Panc1 (cell line): ENCODE measurements at regions not wholly inside any gene's neighbourhood (a gene's known extent, or its start where the extent isn't known, plus 50 kb on each side); places are given as distances from the start of the nearest gene placed in this dataset.

Experiments used
- CTCF ChIP-seq: fragments of 450-650 bp; IDR thresholded peaks from 2 replicates; pipeline ENCODE4 v1.5.1; 2017; ENCODE audit warnings: mild to moderate bottlenecking
- POLR2AphosphoS5 ChIP-seq: IDR thresholded peaks from 2 replicates; pipeline ENCODE4 v1.6.1; 2012; ENCODE audit warnings: mild to moderate bottlenecking, low read depth, low read length, moderate library complexity
- SIN3A ChIP-seq: IDR thresholded peaks from 2 replicates; pipeline ENCODE4 v1.6.1; 2012; ENCODE audit warnings: low read depth, mild to moderate bottlenecking, low read length, moderate library complexity, borderline replicate concordance; ENCODE audit not compliant: insufficient read depth
- TCF7L2 ChIP-seq: IDR thresholded peaks from 2 replicates; pipeline ENCODE4 v1.6.1; 2011; ENCODE audit warnings: mild to moderate bottlenecking, low read depth, low read length, inconsistent platforms
- TF ChIP-seq, protein P1 (sequence below), 2 experiments: IDR thresholded peaks; 2 replicates each; pipeline ENCODE4 v1.6.1; 2011 to 2012; ENCODE audit warnings: low read depth in 2 of 2, control low read depth in 1 of 2, low read length in 1 of 2, mild to moderate bottlenecking in 1 of 2, moderate library complexity in 1 of 2; ENCODE audit not compliant: insufficient read depth in 1 of 2

- no peak for TF ChIP-seq CTCF
- no peak for TF ChIP-seq TCF7L2
- TF ChIP-seq POLR2AphosphoS5 = no peak
- no peak for TF ChIP-seq SIN3A
- TF ChIP-seq, protein P1, sequence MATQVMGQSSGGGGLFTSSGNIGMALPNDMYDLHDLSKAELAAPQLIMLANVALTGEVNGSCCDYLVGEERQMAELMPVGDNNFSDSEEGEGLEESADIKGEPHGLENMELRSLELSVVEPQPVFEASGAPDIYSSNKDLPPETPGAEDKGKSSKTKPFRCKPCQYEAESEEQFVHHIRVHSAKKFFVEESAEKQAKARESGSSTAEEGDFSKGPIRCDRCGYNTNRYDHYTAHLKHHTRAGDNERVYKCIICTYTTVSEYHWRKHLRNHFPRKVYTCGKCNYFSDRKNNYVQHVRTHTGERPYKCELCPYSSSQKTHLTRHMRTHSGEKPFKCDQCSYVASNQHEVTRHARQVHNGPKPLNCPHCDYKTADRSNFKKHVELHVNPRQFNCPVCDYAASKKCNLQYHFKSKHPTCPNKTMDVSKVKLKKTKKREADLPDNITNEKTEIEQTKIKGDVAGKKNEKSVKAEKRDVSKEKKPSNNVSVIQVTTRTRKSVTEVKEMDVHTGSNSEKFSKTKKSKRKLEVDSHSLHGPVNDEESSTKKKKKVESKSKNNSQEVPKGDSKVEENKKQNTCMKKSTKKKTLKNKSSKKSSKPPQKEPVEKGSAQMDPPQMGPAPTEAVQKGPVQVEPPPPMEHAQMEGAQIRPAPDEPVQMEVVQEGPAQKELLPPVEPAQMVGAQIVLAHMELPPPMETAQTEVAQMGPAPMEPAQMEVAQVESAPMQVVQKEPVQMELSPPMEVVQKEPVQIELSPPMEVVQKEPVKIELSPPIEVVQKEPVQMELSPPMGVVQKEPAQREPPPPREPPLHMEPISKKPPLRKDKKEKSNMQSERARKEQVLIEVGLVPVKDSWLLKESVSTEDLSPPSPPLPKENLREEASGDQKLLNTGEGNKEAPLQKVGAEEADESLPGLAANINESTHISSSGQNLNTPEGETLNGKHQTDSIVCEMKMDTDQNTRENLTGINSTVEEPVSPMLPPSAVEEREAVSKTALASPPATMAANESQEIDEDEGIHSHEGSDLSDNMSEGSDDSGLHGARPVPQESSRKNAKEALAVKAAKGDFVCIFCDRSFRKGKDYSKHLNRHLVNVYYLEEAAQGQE (IDR thresholded peaks at IDR 0.05; ENCODE audit: insufficient read depth in 1 of 2, low read depth in 2 of 2, low read length in 1 of 2) = no peak
Observed at GRCh38 chr5:53327811-53328334, 152.6 kb upstream of the FST start.
